GM23338 (cell line): ENCODE measurements at regions not wholly inside any gene's neighbourhood (a gene's known extent, or its start where the extent isn't known, plus 50 kb on each side); places are given as distances from the start of the nearest gene placed in this dataset.

Source experiments
- ATAC-seq: fragments of 200-7000 bp; cut with Tn5 transposase; 3 replicates; pipeline ENCODE4 v1.9.1; 2020
- DNase-seq: peaks from one replicate; pipeline ENCODE4 v3.0.0-alpha.2; 2015; ENCODE audit warnings: low spot score
- H2AFZ ChIP-seq: fragments of 200-600 bp; sonication (generic); 2 replicates; pipeline ENCODE4 v1.8.0; 2016; ENCODE audit warnings: antibody characterized with exemption, mild to moderate bottlenecking, moderate library complexity
- H3F3A ChIP-seq: fragments of 200-600 bp; sonication (generic); replicated peaks from 2 replicates; pipeline ENCODE4 v1.8.0; 2017; ENCODE audit warnings: antibody characterized with exemption, mixed run types, low read depth
- H3K27ac ChIP-seq: fragments of 200-600 bp; sonication (generic); 2 replicates; pipeline ENCODE4 v1.6.1; 2016; ENCODE audit warnings: low read depth
- H3K27me3 ChIP-seq: fragments of 200-600 bp; sonication (generic); 2 replicates; pipeline ENCODE4 v1.8.0; 2016; ENCODE audit warnings: mild to moderate bottlenecking, mixed run types, moderate library complexity; ENCODE audit not compliant: insufficient read depth
- H3K36me3 ChIP-seq: fragments of 200-600 bp; sonication (generic); 2 replicates; pipeline ENCODE4 v1.8.0; 2016; ENCODE audit warnings: mild to moderate bottlenecking; ENCODE audit not compliant: insufficient read depth
- H3K4me1 ChIP-seq: fragments of 200-600 bp; sonication (generic); 2 replicates; pipeline ENCODE4 v1.8.0; 2016; ENCODE audit warnings: mild to moderate bottlenecking, moderate library complexity; ENCODE audit not compliant: insufficient read depth
- H3K4me2 ChIP-seq: fragments of 200-600 bp; sonication (generic); 2 replicates; pipeline ENCODE4 v1.7.1; 2017; ENCODE audit warnings: mixed run types
- H3K4me3 ChIP-seq: fragments of 200-600 bp; sonication (generic); 2 replicates; pipeline ENCODE4 v1.6.1; 2016; ENCODE audit warnings: mixed run types
- H3K79me2 ChIP-seq: fragments of 200-600 bp; sonication (generic); replicated peaks from 2 replicates; pipeline ENCODE4 v1.8.0; 2017; ENCODE audit warnings: mild to moderate bottlenecking; ENCODE audit not compliant: insufficient read depth
- H3K9me2 ChIP-seq: fragments of 200-600 bp; sonication (generic); 2 replicates; pipeline ENCODE4 v1.8.0; 2017; ENCODE audit not compliant: insufficient read depth
- H4K20me1 ChIP-seq: fragments of 200-600 bp; sonication (generic); replicated peaks from 2 replicates; pipeline ENCODE4 v1.8.0; 2017; ENCODE audit warnings: mild to moderate bottlenecking; ENCODE audit not compliant: insufficient read depth
- H3K27ac Mint-ChIP-seq: 2 replicates; pipeline ENCODE4 v1.8.0; 2020; ENCODE audit warnings: inconsistent platforms, mild to moderate bottlenecking, moderate library complexity, mixed read lengths
- H3K27me3 Mint-ChIP-seq: 3 replicates; pipeline ENCODE4 v1.8.0; 2022; ENCODE audit warnings: low read depth, mild to moderate bottlenecking, moderate library complexity, mixed read lengths, inconsistent platforms; ENCODE audit not compliant: insufficient read depth, poor library complexity
- H3K36me3 Mint-ChIP-seq: 3 replicates; pipeline ENCODE4 v1.8.0; 2021; ENCODE audit warnings: low read depth, mild to moderate bottlenecking, inconsistent platforms, moderate library complexity, mixed read lengths
- H3K4me1 Mint-ChIP-seq: 3 replicates; pipeline ENCODE4 v1.8.0; 2020; ENCODE audit warnings: mild to moderate bottlenecking, inconsistent platforms, mixed read lengths
- H3K4me3 Mint-ChIP-seq: 3 replicates; pipeline ENCODE4 v1.8.0; 2021; ENCODE audit warnings: moderate library complexity, mild to moderate bottlenecking, inconsistent platforms, mixed read lengths
- H3K9me3 Mint-ChIP-seq: 3 replicates; pipeline ENCODE4 v1.8.0; 2020; ENCODE audit warnings: moderate library complexity, mild to moderate bottlenecking, inconsistent platforms, mixed read lengths
- CREB1 ChIP-seq: fragments of 250-450 bp; sonication (Bioruptor Pico); IDR thresholded peaks from 2 replicates; pipeline ENCODE4 v1.5.0; 2020; ENCODE audit warnings: low read depth, mild to moderate bottlenecking, moderate library complexity
- CTCF ChIP-seq, 2 experiments: fragments of 200-600 bp in 1 of 2; sonication (generic) in 1 of 2; conservative IDR thresholded peaks; 2 replicates each; pipeline versions ENCODE4 v1.5.1 to v1.6.1; 2016 to 2017; ENCODE audit warnings: antibody characterized with exemption in 2 of 2, low read depth in 2 of 2, mild to moderate bottlenecking in 2 of 2, moderate library complexity in 1 of 2
- ETS1 ChIP-seq: IDR thresholded peaks from 2 replicates; pipeline ENCODE4 v1.6.1; 2016; ENCODE audit warnings: antibody characterized with exemption
- EZH2 ChIP-seq: fragments of 200-600 bp; sonication (generic); IDR thresholded peaks from one replicate; pipeline ENCODE4 v1.8.0; 2017; ENCODE audit warnings: antibody characterized with exemption, mild to moderate bottlenecking, low read depth; ENCODE audit not compliant: unreplicated experiment
- EZH2phosphoT487 ChIP-seq: fragments of 200-600 bp; sonication (generic); IDR thresholded peaks from one replicate; pipeline ENCODE4 v1.8.1; 2018; ENCODE audit warnings: antibody characterized with exemption; ENCODE audit not compliant: unreplicated experiment
- JUNB ChIP-seq: IDR thresholded peaks from one replicate; pipeline ENCODE4 v1.6.1; 2016; ENCODE audit warnings: antibody characterized with exemption; ENCODE audit not compliant: unreplicated experiment
- NANOG ChIP-seq: IDR thresholded peaks from 2 replicates; pipeline ENCODE4 v1.6.1; 2016; ENCODE audit warnings: antibody characterized with exemption, borderline replicate concordance
- POLR2AphosphoS5 ChIP-seq: IDR thresholded peaks from 2 replicates; pipeline ENCODE4 v1.6.1; 2016; ENCODE audit warnings: antibody characterized with exemption, low read depth
- REST ChIP-seq: IDR thresholded peaks from one replicate; pipeline ENCODE4 v1.6.1; 2018; ENCODE audit warnings: antibody characterized with exemption; ENCODE audit not compliant: unreplicated experiment
- STAT1 ChIP-seq: IDR thresholded peaks from one replicate; pipeline ENCODE4 v1.6.1; 2016; ENCODE audit warnings: antibody characterized with exemption; ENCODE audit not compliant: unreplicated experiment
- ZNF114 ChIP-seq: fragments of 250-450 bp; sonication (Bioruptor Pico); IDR thresholded peaks from 2 replicates; pipeline ENCODE4 v1.5.0; 2020; ENCODE audit warnings: mild to moderate bottlenecking, moderate library complexity
- ZNF331 ChIP-seq: fragments of 250-450 bp; sonication (Bioruptor Pico); IDR thresholded peaks from 2 replicates; pipeline ENCODE4 v1.5.0; 2020; ENCODE audit warnings: low read depth, mild to moderate bottlenecking, moderate library complexity
- ZNF462 ChIP-seq: fragments of 250-450 bp; sonication (Bioruptor Pico); IDR thresholded peaks from 2 replicates; pipeline ENCODE4 v1.5.0; 2020; ENCODE audit warnings: mild to moderate bottlenecking, moderate library complexity

- ATAC-seq = no peak
- Mint-ChIP-seq H3K4me1 (no peaks in the 10 kb centered on the region), H3K27me3 (peaks cover 2% of the 10 kb centered on the region), H3K27ac (no peak overlapping the region), H3K4me3 (no peak overlapping the region), H3K36me3 (no peaks in the 10 kb centered on the region), H3K9me3 (no peaks in the 10 kb centered on the region)
- Histone ChIP-seq H3K9me2 (no peaks in the 10 kb centered on the region), H3K79me2 (no peaks in the 10 kb centered on the region), H3K4me1 (no peaks in the 10 kb centered on the region), H3K36me3 (no peaks in the 10 kb centered on the region), H3K4me3 (no peak overlapping the region), H3K27me3 (no peaks in the 10 kb centered on the region), H3K4me2 (no peak overlapping the region), H3F3A (no peaks in the 10 kb centered on the region), H3K27ac (no peak overlapping the region), H4K20me1 (no peaks in the 10 kb centered on the region), H2AFZ (no peak overlapping the region)
- TF ChIP-seq ZNF462 (CRISPR knock-in tag) = no peak
- no peak for TF ChIP-seq EZH2
- no peak for TF ChIP-seq ZNF114 (CRISPR knock-in tag)
- no peak for TF ChIP-seq CREB1 (CRISPR knock-in tag)
- no peak for TF ChIP-seq NANOG
- TF ChIP-seq ZNF331 (CRISPR knock-in tag) = no peak
- no peak for TF ChIP-seq EZH2phosphoT487
- no peak for TF ChIP-seq POLR2AphosphoS5
- no peak for TF ChIP-seq ETS1
- TF ChIP-seq STAT1 = no peak
- TF ChIP-seq REST = no peak
- no peak for TF ChIP-seq JUNB
- TF ChIP-seq CTCF (conservative IDR thresholded peaks at IDR 0.05; ENCODE audit: low read depth in 2 of 2) = no peak
- DNase-seq = no peak
Measured at GRCh38 chr3:98646680-98647079, 53.3 kb upstream of the CPOX start.
